ENCODE measurements at regions not wholly inside any gene's neighbourhood (a gene's known extent, or its start where the extent isn't known, plus 50 kb on each side); places are given as distances from the start of the nearest gene placed in this dataset.

GRCh38 chr14:37711356-37711830, 116.0 kb downstream of the TTC6 start (continued):
- TF ChIP-seq KAT7 (CRISPR knock-in tag; IDR thresholded peaks at IDR 0.05; ENCODE audit: borderline replicate concordance) (no peak), TP53 (CRISPR knock-in tag; conservative IDR thresholded peaks at IDR 0.05) (no peak), KDM1A (CRISPR knock-in tag; IDR thresholded peaks at IDR 0.05) (0 out of 2 replicates have a peak, but pooled peaks have one; percentile 4), E2F2 (CRISPR knock-in tag; IDR thresholded peaks at IDR 0.05; ENCODE audit: borderline replicate concordance) (no peak), PBX2 (CRISPR knock-in tag; IDR thresholded peaks at IDR 0.05) (0 out of 2 replicates have a peak, but pooled peaks have one; percentile 11), MBD4 (IDR thresholded peaks at IDR 0.05; ENCODE audit: borderline replicate concordance, low read length) (no peak), ZNF264 (CRISPR knock-in tag; IDR thresholded peaks at IDR 0.05) (no peak)
- TF ChIP-seq, protein P1, sequence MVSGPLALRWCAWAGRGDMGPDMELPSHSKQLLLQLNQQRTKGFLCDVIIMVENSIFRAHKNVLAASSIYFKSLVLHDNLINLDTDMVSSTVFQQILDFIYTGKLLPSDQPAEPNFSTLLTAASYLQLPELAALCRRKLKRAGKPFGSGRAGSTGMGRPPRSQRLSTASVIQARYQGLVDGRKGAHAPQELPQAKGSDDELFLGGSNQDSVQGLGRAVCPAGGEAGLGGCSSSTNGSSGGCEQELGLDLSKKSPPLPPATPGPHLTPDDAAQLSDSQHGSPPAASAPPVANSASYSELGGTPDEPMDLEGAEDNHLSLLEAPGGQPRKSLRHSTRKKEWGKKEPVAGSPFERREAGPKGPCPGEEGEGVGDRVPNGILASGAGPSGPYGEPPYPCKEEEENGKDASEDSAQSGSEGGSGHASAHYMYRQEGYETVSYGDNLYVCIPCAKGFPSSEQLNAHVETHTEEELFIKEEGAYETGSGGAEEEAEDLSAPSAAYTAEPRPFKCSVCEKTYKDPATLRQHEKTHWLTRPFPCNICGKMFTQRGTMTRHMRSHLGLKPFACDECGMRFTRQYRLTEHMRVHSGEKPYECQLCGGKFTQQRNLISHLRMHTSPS (CRISPR knock-in tag; IDR thresholded peaks at IDR 0.05; ENCODE audit: low read depth), result 0 out of 2 replicates have a peak, but pooled peaks have one; percentile 32
- TF ChIP-seq, protein P2, sequence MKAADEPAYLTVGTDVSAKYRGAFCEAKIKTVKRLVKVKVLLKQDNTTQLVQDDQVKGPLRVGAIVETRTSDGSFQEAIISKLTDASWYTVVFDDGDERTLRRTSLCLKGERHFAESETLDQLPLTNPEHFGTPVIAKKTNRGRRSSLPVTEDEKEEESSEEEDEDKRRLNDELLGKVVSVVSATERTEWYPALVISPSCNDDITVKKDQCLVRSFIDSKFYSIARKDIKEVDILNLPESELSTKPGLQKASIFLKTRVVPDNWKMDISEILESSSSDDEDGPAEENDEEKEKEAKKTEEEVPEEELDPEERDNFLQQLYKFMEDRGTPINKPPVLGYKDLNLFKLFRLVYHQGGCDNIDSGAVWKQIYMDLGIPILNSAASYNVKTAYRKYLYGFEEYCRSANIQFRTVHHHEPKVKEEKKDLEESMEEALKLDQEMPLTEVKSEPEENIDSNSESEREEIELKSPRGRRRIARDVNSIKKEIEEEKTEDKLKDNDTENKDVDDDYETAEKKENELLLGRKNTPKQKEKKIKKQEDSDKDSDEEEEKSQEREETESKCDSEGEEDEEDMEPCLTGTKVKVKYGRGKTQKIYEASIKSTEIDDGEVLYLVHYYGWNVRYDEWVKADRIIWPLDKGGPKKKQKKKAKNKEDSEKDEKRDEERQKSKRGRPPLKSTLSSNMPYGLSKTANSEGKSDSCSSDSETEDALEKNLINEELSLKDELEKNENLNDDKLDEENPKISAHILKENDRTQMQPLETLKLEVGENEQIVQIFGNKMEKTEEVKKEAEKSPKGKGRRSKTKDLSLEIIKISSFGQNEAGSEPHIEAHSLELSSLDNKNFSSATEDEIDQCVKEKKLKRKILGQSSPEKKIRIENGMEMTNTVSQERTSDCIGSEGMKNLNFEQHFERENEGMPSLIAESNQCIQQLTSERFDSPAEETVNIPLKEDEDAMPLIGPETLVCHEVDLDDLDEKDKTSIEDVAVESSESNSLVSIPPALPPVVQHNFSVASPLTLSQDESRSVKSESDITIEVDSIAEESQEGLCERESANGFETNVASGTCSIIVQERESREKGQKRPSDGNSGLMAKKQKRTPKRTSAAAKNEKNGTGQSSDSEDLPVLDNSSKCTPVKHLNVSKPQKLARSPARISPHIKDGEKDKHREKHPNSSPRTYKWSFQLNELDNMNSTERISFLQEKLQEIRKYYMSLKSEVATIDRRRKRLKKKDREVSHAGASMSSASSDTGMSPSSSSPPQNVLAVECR (CRISPR knock-in tag; IDR thresholded peaks at IDR 0.05; ENCODE audit: borderline replicate concordance), result peak; percentile 52; the same call in 1 of the 2 replicates
- TF ChIP-seq, protein P3, sequence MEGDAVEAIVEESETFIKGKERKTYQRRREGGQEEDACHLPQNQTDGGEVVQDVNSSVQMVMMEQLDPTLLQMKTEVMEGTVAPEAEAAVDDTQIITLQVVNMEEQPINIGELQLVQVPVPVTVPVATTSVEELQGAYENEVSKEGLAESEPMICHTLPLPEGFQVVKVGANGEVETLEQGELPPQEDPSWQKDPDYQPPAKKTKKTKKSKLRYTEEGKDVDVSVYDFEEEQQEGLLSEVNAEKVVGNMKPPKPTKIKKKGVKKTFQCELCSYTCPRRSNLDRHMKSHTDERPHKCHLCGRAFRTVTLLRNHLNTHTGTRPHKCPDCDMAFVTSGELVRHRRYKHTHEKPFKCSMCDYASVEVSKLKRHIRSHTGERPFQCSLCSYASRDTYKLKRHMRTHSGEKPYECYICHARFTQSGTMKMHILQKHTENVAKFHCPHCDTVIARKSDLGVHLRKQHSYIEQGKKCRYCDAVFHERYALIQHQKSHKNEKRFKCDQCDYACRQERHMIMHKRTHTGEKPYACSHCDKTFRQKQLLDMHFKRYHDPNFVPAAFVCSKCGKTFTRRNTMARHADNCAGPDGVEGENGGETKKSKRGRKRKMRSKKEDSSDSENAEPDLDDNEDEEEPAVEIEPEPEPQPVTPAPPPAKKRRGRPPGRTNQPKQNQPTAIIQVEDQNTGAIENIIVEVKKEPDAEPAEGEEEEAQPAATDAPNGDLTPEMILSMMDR (CRISPR knock-in tag; IDR thresholded peaks at IDR 0.05), result no peak
